ENCODE measurements at regions not wholly inside any gene's neighbourhood (a gene's known extent, or its start where the extent isn't known, plus 50 kb on each side); places are given as distances from the start of the nearest gene placed in this dataset.

- TF ChIP-seq CTCF (IDR thresholded peaks at IDR 0.05 in 4 of 5, conservative IDR thresholded peaks at IDR 0.05 in 1 of 5) (no peak), POLR2A (IDR thresholded peaks at IDR 0.05) (no peak)
Measured at GRCh38 chr2:204364860-204365535, 180.3 kb upstream of the PARD3B start.
